ENCODE measurements at regions not wholly inside any gene's neighbourhood (a gene's known extent, or its start where the extent isn't known, plus 50 kb on each side); places are given as distances from the start of the nearest gene placed in this dataset.

- TF ChIP-seq CTCF (IDR thresholded peaks at IDR 0.05) (no peak), POLR2A (IDR thresholded peaks at IDR 0.05) (no peak)
Observed at GRCh38 chr1:169001353-169001752, 105.1 kb upstream of the ATP1B1 start.

Data from testis (tissue), 2 donors.